A549 (cell line): ENCODE measurements at regions not wholly inside any gene's neighbourhood (a gene's known extent, or its start where the extent isn't known, plus 50 kb on each side); places are given as distances from the start of the nearest gene placed in this dataset.

Experiments used
- CBX8 ChIP-seq: fragments of 200-600 bp; sonication (generic); IDR thresholded peaks from 2 replicates; pipeline ENCODE4 v1.6.1; 2016
- CEBPB ChIP-seq, 2 experiments: fragments of >200 bp in 1 of 2; sonication (Bioruptor Twin) in 1 of 2; formaldehyde crosslinking in 1 of 2; IDR thresholded peaks; 2 replicates each; pipeline ENCODE4 v1.6.1; 2012 to 2016
- CTCF ChIP-seq: fragments of >200 bp; sonication (Bioruptor Twin); formaldehyde crosslinking; IDR thresholded peaks from 3 replicates; pipeline ENCODE4 v1.5.1; 2016
- FOSL2 ChIP-seq, 2 experiments: fragments of 450-650 bp in 1 of 2; fragments of >200 bp in 1 of 2; sonication (Bioruptor Twin) in 1 of 2; formaldehyde crosslinking; IDR thresholded peaks; 2 replicates each; pipeline versions ENCODE4 v1.5.0 to v1.6.1; 2016 to 2020; ENCODE audit warnings: mild to moderate bottlenecking in 1 of 2, moderate library complexity in 1 of 2
- POLR2A ChIP-seq: IDR thresholded peaks from 2 replicates; pipeline ENCODE4 v1.6.1; 2012; ENCODE audit warnings: mild to moderate bottlenecking, low read length
- RAD21 ChIP-seq, 2 experiments: fragments of >200 bp in 1 of 2; sonication (Bioruptor Twin) in 1 of 2; formaldehyde crosslinking in 1 of 2; IDR thresholded peaks in 1 of 2; conservative IDR thresholded peaks in 1 of 2; 2 replicates in 1 of 2; 3 replicates in 1 of 2; pipeline ENCODE4 v1.6.1; 2012 to 2018; ENCODE audit warnings: inconsistent platforms in 1 of 2
- RFX5 ChIP-seq: fragments of 450-650 bp; IDR thresholded peaks from 2 replicates; pipeline ENCODE4 v1.7.1; 2014; ENCODE audit warnings: antibody characterized with exemption, mild to moderate bottlenecking, moderate library complexity
- USF2 ChIP-seq: fragments of 450-650 bp; IDR thresholded peaks from 2 replicates; pipeline ENCODE4 v1.6.1; 2014; ENCODE audit warnings: antibody characterized with exemption

GRCh38 chr4:19786616-19787015 lies 465.1 kb upstream of the SLIT2 start:
- no peak for TF ChIP-seq CTCF
- no peak for TF ChIP-seq RAD21 (conservative IDR thresholded peaks at IDR 0.05 in 1 of 2, IDR thresholded peaks at IDR 0.05 in 1 of 2)
- TF ChIP-seq USF2 = no peak
- no peak for TF ChIP-seq CEBPB (IDR thresholded peaks at IDR 0.05)
- TF ChIP-seq FOSL2 (IDR thresholded peaks at IDR 0.05) = no peak
- no peak for TF ChIP-seq FOSL2 (CRISPR knock-in tag; IDR thresholded peaks at IDR 0.05)
- no peak for TF ChIP-seq POLR2A
- TF ChIP-seq RFX5 = no peak
- no peak for TF ChIP-seq CBX8
